Amniotic stem cell (primary cell): ENCODE measurements at regions not wholly inside any gene's neighbourhood (a gene's known extent, or its start where the extent isn't known, plus 50 kb on each side); places are given as distances from the start of the nearest gene placed in this dataset.

Experiments used
- DNase-seq: peaks from one replicate; lab custom pipeline; 2025; lab: John Stamatoyannopoulos, UW

DNA sequence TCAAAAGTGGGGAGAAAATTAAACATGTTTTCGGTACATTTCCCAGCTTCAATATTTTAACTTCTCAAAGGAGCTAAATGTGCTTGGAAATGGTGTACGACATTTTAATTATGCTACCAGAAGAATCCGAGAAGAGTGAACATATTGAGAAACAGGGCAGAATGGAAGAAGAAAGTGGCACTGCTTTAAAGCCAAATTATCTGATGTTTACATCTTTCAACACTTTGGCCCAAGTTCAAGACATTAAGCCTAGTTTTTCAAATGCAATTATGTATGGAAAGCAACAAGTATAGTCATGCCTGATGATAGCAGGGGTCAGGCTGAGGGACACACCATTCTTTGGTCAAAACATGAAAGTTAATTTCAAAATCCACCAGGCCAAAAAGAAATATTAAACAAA, 577.9 kb upstream of the ZFP42 start:
- no peak for DNase-seq

DNA sequence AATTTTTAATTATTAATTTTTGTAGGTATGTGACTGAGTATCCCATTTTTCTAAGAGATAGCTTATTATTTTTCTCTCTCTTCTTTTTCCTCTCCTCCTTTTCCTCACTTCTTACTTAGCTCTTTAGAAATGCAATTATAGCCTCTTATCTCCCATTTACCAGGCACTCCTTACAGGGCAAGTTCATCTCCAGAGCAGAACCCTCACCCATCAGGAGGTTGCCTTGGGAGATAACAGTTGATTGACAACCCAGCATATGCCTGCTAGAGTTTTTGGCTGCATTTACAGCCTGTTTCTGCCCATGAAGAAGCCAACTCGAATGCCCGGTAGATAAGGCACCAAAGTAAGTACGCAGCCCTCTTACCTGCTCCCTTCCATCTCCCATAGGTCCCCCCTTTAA, 572.9 kb upstream of the ZFP42 start:
- DNase-seq: no peak

DNA sequence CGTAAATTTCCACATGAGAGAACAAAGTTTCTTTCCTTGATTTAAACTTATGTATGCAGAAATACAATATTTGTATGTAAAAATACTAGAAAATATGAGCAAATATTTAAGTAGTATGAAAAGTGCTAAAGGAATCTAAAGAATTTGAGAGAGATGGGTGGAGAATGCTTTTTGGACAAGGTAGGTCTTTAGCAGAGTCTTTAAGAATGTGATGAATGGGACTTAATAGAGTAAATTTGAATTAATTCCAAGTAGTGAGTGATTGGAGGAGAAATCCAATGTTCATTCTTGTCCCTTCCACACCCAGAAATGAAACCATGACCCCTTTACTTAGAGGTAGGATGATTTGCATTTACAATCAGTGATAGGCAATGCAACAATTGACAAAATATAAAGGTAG, 570.9 kb upstream of the ZFP42 start:
- no peak for DNase-seq

DNA sequence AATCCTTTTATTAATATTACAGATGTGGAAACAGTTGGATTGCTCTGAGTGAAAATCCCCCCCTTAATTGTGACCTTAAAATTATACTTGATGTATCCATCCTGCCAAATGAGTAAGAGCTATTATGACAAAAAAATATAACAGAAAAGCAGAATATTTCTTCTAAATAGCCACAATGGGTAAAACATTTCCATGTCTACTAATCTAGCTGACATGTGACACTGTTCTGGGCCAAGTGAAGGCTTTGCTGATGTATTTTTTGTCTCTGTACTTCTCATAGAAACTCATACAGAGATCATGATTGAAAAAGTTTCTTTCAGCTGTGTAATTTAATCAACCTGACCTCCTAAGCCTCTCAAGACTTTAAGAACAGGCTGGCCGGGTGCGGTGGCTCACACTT, 569.1 kb upstream of the ZFP42 start:
- no peak for DNase-seq

DNA sequence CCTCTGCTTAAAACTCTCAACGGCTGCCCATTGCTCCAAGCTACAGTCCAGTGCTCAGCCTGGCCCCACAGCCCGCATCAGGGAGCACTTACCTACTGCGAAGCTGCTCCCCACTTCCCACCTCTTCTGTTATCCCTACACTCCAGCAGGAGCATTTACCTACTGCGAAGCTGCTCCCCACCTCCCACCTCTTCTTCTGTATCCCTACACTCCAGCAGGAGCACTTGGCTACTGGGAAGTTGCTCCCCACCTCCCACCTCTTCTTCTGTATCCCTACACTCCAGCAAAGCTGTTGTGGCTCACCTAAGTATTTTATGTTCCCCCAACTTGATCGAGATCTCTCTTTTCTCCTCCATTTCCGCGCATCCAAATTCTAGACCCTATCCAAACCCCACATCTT, 563.3 kb upstream of the ZFP42 start:
- DNase-seq: no peak

DNA sequence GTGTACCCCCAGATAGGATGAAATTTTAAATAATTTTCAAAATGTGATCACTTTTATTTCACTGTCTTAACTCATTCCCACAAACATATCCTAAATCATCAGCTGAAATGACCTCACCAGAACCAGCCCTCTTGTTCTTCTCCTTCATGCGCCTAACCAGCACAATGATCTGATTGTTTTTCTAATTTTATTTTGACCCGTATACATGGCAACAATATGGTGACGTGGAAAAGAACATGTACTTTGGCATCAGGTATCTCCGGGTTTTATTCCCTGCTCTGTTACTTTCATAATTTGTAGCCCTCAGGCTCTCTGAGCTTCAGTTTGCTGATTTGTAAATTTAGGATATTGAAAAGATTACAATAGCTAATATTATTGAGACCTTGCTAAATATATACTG, 562.4 kb upstream of the ZFP42 start:
- no peak for DNase-seq

DNA sequence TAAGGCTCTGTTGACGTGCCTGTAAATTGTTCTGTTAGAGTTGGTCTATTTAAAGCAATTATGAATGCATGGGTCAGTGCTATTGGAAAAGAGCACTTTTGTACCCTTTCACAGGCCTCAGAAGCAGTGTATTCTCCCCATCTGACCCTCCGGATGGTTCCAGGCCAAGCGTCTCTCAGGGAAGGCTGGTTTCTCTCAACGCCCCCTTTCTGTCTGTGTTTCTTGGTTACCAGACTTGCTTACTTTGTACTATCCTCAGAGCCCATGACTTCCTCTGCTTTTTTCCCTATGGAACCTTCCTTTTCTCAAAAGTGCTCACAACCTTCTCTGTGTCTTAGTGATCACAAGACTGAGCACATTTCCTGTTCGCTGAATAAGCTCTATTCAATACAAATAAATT, 559.3 kb upstream of the ZFP42 start:
- no peak for DNase-seq

DNA sequence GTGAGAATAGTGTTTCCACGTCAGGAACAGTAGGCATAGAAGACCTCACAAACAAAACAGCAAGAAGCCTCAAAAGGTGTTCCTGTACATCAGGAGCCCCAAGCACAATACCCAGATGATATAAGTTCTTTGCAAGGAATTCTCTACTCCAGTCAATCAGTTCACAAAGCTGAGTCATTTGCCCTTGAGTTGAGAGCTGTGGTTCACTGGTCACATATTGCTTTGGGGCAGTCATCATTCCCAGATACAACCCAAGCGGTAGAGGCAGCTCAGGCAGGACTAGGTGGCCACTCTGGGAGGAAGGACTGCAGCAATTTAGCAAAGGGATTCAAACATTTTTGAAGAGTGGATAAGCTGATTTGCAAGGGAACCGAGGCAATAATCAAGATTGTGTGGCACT, 551.5 kb upstream of the ZFP42 start:
- DNase-seq: no peak

DNA sequence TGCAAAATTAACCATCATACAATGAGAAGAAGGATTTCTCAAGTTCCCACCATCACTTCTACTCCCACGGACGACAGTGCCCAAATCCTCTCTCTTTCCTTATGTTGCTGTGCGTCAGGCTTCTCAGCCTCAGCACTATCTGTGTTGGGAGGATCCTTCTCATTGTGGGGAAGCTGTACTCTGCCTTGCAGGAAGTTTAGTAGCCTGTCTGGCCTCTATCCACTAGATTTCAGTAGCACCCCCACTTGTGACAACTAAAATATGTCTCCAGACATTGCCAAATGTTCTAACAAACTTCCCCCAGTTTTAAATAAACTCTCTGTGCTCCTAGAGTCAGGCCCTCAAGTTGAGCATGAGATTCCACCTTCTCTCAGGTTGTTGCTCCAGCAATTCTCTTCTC, 545.9 kb upstream of the ZFP42 start:
- DNase-seq: no peak

DNA sequence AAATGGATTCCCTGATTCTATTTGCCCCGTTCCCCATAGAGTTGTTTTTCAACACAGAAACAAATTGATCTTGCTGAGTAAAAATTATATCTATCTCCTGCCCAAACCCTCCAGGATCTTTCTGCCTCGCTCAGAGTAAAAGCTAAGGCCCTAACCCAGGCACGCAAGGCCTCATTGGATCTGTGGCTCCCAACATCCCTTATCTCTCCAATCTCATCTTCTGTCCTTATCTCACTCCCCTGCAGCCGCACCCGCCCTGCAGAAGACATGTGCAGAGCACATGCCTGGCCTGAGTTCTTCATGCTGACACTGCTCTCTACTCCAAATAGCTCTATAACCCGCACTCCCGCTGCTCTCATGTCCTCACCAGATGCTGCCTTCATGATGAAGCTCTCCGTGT, 543.8 kb upstream of the ZFP42 start:
- no peak for DNase-seq

DNA sequence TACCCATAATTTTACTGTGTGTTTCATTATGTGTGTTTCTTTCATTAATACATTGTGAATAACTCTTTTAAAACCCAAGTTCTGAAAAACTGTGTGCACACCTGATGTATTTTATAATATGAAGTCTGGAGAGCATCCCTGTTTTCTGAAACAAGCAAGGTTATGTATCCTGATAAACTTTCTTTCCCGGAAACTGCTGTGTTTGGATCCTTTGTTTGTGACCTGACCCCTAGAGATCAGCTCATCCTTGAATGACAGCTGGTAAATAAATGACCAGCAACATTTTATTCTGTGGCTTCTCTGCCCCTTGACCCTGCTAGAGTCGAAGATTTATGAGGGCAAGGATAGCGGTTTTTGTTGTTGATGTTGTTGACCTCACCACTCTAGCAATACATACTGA, 535.6 kb upstream of the ZFP42 start:
- DNase-seq: no peak

DNA sequence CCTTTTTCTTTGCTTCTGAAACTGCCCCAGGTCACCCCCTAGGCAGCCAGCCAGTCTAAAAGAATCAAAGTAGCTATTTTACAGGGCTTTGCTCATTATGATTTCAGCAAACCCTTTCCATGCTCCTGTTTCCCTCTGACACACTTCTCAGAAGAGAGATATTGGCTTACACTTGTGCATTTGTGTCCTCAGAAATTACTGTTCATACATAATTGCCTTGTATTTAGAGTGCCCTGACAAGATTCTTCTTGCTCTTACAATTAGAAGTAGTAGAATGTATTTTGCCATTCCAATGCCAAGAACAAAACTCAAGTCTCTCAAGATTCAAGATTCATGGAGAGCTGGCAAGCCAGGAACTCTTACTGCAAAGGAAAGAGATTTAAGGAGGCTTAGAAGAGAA, 531.0 kb upstream of the ZFP42 start:
- DNase-seq: no peak

DNA sequence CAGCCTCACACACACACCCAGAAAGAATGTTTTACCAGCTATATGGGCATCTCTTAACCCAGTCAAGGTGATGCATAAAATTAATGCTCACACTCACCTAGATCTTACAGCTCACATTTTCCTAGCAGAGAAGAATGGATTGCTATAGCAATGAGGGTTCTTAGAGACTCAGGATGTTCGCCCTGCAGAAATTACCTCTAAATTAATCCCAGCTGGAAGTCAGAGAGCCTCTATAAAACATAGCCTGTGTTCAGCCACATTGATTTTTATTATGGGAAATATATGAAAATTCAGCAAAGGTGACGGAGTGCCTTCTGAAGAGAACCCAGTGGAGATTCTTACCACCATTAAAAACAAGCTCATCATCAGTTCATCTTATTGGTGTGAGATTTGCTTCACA, 528.3 kb upstream of the ZFP42 start:
- DNase-seq: no peak

DNA sequence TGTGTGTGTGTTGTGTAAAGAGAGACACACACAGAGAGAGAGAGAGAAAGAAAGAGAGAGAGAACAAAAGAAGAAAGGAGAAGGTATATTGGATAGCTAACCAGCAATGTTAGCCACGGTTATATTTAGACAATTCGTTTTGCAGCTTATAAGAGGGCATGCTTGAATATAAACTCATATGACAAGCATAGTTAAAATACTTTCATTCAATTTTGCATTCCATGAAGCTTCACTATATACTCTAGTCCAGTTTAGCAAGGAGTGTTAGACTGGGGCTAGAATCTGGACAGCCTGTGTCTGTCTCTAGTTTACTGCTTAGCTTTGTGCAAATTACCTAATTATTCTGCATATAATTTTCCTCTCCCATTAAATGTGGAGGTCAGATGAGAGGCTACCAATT, 525.9 kb upstream of the ZFP42 start:
- DNase-seq: no peak

DNA sequence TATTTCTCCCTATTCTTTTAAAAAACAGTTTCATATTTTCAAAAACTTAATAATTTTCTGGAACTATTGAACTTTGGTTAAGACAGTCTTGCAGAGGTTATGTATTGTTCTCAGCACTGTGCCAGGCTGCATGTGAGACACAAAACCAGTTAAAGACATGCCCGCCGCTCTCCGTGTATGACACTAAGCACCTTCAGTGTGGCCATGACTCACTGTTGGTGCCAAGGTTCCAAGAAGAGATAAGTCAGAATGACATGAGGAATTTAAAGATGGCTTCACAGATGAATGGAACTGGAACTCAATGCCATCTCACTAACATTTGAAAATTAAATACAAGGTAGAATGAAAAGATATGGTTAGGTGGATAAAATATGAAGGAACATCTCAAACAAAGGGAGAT, 525.5 kb upstream of the ZFP42 start:
- no peak for DNase-seq

DNA sequence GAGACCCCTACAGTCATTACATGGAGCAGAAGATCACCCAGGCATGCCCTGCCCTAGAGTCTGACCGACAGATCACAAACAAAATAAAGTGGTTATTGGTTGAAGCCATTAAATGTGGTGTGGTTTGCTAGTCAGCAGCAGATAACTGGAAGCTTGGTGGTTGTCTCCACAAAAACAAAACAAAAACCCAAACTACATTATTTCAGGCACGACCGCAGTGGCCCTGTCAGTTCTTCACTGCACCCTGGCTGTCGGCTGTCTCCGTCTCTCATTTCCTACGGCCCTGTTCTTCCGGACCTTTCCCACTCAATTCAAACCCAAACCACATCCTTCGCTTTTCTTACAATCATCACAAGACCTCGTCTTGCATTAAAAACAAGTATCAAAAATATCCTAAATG, 521.3 kb upstream of the ZFP42 start:
- DNase-seq: no peak

DNA sequence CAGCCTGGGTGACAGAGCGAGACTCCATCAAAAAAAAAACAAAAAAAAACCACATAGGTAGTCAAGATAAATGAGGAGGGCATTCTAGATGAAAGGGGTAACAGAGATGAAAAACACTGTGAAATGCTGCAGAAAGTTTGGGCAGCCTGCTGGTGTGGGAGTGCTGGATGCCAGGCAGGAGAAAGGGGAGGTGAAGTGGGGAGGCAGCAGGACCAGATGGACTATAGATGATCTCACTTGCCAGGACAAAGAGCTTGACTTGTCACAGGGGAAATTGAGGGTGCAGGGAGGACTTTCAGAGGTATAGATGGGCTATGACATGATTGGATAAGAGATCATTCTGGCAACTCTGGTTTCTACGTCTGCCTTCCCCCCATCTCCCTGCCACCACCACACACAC, 519.7 kb upstream of the ZFP42 start:
- DNase-seq: no peak

DNA sequence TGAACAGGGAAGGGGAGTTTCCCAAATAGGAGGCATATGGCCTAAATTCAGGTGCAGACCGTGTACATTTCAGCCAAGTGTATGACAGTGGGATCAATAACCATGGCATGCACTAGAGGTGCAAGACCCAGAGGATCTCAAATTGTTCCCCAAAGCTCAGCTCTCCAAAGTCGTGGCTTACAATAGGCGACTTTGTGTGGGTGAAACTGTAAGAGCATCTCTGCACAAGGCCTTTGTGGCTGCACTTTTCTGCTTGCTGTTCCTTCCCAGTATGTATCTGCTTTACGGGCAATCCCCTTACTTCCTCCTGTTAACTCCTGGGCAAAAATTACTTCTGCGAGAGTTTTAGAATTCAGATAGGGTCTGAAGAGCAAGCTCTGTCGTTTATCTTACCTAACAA, 518.3 kb upstream of the ZFP42 start:
- no peak for DNase-seq

DNA sequence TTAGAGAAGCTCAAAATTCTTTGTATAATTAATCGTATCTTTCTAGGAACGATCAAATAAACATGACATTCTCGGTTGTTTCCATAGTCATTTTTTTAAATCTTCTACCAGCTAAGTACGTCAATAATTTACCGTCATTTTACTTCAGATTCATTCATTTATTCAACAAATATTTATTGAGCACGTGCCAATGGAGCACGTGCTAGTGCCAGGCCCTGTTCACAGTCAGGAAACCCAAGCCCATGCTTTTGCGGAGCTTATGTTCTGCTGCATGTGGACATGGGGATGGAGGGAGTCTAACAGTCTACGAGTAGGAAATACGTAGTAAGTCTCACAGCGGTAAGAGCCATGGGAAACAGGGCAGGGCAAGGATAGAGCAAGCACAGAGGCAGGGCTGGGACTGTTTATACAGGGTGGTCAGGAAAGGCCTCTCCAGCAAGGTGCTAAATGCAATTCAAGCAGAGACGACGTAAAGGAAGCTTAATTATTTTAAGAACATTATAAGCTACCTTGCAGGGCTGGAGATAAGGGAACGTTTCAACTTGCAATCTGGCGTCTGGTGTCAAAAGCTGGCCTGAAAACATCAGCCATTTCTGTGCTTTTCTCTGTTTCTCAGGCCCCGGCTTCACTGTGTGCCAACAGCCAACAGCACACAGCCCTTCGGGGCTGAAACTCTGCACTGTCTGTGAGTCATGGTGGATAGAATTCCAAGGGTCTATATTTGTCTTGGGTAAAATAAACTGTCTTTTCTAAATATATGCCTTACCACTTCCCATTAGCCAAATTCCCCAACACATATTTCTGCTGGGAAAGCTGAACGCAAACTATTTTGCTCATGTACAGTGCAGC, 517.1 kb upstream of the ZFP42 start:
- DNase-seq: peak; percentile 43

DNA sequence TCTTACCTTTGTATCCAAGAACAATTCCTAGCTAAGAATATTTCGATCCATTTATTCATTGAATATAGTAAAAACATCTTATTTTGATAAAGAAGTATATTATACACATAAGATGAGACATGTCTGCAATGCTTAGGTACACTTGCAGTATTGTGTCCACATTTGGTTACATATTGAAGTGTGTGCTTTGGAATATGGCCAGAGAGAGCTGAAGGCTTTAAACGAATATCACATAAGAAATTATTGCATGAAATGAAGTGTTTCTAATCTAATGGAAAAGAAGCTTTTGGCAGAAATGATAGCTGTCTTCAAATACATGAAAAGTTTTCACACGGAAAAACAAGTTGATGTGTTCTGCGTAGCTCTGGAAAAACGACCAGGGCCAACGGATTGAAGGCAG, 516.1 kb upstream of the ZFP42 start:
- DNase-seq: no peak

DNA sequence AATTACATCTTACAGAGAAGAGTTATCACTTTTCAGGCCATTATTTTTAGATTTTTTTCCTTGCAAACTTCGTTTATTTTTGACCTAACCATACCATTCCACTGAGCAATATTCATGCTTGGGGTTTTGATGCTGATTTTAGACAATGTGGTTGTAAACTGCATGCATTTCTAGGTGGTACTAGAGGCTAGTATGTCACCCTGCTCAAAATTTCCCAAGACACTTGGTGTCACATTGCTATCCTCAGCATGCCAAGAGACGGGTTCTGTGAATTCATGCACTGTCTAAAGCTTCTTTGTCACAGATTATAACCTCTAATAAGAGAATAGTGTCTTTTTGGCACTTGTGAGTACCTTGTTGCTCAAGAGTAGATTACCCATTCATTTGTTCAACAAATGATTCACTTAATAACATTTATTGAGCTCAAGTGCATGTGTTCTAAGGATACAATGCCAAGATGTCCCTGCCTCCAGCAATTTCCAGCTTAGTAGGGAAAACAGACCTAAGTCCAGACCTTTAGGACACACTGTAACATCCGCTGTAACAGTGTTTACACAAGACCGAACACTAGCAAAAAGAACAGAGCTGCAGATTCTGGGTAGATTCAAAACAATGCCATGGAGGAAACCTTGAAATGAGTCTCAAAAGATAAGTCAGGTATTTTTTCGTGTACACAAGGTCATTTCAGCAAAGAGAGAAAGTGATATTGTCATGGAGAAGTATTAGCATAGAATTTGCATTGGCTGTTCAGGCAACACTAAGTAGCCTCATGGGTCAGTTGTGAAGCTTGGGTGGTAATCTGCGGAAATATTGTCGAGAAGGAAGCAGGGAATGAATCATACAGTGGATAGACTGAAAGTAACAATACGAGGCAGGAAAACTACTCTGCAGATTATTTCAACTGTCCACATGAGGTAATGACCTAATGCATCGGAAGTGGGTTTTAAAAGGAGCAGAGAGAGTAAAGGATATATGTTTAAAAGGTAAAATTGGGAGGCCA, 515.1 kb upstream of the ZFP42 start:
- DNase-seq: no peak

DNA sequence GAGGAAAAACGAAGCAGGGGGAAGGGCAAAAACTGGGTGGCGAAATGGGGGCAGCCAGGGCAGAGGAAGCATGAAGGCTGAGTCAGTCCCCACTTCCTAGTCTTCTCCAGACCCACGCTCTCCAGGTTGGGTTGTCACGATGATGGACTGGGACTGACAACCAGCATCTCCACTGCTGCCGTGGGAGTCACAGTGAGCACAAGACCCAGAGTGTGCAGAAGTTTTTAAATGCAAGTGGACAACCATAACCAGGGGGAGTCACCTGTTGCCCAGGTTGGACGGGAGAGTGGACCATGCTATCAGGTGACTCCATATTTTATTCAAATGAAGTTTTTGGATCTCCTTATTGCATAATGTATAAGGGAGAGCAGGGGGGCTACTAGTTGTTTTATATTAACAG, 511.4 kb upstream of the ZFP42 start:
- DNase-seq: no peak

DNA sequence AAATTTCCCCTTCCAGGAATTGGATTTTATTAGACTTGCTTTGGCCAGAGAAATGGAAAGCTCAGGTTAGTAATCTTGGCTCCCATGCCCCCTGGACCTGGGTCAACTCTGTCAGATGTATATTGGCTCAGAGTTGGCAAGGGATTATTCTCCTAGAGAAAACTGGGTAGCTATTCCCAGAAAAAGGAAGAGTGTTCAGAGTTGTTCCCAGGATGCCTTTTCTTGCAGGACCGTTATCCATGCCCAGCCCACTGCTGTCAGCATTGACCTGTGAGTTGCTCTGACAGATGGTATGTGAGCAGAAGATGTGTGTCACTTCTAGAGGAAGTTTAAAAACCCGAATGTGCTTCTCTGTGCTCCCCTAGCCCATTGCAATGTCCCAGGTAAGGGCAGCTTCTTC, 509.9 kb upstream of the ZFP42 start:
- no peak for DNase-seq
